T follicular helper cell (primary cell): ENCODE measurements at regions not wholly inside any gene's neighbourhood (a gene's known extent, or its start where the extent isn't known, plus 50 kb on each side); places are given as distances from the start of the nearest gene placed in this dataset.

ENCODE experiments used
- DNase-seq: peaks from one replicate; pipeline ENCODE4 v3.0.0-alpha.2; 2020; ENCODE audit warnings: low read depth

GRCh38 chr6:54440549-54440948 is 132.3 kb downstream of the TINAG start:
- no peak for DNase-seq

DNA sequence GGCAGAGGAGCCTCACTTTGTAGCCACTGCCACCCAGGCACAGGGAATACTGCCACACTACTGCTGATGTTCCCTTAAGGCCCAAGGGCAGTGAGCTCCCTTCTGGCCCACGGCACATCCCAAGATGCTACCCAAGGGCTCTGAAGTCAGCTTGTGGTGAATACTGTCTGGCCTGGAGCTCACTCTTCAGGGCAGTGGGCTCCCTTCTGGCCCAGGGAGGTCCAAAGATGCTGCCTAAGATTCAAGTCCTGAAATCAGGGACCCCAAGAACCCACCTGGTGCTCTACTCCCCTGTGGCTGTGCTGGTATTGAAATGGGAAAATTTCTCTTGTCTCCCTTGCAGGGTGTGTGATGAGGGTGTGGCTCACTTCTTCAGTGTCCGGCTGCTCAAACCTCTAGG is 132.8 kb downstream of the TINAG start:
- DNase-seq, result no peak

DNA sequence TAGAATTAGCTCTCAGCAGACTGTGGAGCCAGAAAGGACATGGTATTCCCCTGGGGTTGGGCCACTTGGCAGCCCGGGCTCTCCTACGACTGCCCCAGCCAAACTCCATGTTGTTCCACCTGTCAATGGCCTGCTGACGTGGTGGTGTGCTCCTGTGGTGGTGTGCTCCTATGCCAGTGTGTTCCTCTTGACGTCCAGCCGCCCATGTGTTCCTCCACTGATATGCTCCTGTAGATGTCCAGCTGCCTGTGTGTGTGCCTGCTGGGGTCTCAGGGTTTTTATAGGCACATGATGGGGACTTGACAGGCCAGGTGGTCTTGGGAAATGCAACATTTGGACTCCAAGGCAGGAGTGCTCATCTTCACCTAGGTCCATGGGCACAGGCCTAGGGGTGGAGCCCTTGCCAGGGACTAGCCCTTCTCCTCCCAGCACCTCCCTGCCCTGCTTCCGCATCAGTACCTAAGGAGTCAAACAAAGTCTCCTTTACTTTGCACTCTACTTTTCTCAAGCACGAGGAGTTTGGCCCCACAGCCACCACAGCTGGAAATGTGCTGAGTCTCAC is 133.5 kb downstream of the TINAG start:
- DNase-seq, result no peak

DNA sequence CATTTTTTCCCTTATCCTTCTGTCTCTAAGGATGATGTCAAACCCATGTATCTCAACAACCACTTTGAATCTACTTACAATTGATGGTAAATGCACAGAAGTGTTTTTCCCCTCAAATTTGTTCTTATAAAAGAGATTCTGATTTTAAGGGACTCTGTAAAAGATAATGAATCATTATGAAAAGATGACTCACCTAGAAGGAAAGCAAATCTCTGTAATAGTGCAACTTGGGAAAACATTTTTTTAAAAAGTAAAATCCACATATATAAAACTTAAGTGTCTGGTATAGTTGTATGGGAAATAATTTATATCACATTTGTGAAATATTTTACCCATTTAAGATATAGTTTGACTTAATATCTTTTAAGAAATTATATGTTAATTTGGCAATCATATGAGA is 137.0 kb downstream of the TINAG start:
- no peak for DNase-seq

GRCh38 chr6:54448617-54449016 is 140.4 kb downstream of the TINAG start:
- no peak for DNase-seq

GRCh38 chr6:54451516-54451915 is 143.3 kb downstream of the TINAG start:
- DNase-seq, result no peak

DNA sequence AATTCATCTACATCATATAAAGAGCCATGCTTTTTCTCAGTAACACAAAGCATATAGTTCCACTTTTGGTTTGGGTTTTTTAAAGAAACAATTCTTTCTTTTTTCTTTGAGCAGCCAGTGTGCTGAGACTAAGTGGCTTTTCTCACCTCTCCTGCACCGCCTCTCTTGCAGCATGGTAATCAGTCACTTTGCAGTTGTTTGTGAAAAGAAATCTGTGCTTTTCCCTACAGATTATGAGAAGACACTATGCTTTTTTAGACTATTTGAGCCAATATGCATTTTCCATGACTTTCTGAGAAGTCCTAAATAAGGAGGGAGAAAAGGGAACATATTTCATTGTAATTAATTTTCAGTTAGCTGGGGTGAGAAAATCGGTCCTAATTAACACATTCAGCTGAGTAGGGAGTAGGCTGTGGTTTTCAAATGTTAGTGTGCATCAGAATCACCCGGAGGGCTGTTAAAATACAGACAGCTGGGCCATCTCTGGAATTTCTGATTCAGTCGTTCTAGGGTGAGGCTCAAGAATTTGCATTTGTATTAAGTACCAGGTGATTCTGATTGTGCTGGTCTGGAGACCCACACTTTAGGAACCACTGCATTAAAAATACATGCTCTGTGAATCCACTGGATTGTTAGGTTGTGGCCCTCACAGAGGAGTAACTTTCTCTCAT is 155.2 kb downstream of the TINAG start:
- DNase-seq, result no peak

DNA sequence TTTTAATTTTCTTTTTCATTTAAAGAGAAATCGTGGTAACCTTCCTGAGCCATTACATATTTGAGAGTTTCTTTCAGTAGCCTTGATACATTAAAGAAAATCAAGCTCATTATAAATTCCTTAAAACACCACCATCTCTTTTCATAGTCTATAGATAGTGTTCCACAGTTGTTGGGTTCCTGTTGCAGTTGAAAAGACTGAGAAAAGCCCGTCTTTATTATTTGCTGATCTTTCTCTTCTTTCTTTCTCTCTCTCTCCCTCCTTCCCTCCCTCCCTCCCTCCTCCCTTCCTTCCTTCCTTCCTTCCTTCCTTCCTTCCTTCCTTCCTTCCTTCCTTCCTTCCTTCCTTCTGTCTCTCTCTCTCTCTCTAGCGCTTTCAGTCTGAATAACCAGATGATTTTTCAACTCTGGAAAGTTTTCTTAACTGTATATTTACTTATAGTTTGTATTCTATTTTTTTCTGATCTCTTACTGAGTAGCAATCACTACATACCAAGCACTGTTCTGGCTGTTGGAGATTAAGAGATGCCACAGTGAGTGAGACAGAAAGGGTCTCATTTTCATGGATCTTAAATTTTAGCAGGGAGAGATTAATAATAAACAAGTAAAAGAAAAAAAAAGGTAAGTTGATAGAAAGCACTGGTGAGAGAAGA is 157.5 kb downstream of the TINAG start:
- DNase-seq, result no peak

DNA sequence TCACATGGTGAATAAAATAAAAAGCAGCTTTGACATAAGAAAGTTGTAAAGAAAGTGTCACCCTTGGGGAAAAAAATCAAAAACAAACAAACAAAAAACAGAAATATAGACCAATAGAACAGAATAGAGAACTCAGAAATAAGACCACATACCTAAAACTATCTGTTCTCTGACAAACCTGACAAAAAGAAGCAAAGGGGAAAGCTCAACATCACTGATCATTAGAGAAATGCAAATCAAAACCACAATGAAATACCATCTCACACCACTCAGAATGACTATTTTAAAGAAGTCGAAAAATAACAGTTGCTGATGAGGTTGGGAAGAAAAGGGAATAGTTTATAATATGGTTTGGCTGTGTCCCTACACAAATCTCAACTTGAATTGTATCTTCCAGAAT is 159.1 kb downstream of the TINAG start:
- no peak for DNase-seq

DNA sequence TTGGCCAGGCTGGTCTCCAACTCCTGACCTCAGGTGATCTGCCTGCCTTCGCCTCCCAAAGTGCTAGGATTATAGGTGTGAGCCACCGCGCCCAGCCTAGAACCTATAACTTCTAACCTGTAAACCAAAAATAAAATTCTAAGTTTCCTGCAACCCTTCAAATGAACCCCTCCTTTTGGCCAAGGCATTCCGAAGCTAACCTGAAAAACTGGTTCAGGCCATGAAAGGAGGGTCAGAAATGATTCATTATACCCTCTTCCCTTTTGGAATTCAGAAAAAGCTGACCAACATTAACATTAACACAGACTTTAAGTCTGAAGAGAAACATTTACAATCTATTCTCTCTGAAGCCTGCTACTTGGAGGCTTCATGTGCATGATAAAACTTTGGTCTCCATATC is 165.1 kb downstream of the TINAG start:
- no peak for DNase-seq

GRCh38 chr6:54474898-54475297 is 166.7 kb downstream of the TINAG start:
- no peak for DNase-seq

- no peak for DNase-seq
These were observed 172.8 kb downstream of the TINAG start for GRCh38 chr6:54481091-54481490.

DNA sequence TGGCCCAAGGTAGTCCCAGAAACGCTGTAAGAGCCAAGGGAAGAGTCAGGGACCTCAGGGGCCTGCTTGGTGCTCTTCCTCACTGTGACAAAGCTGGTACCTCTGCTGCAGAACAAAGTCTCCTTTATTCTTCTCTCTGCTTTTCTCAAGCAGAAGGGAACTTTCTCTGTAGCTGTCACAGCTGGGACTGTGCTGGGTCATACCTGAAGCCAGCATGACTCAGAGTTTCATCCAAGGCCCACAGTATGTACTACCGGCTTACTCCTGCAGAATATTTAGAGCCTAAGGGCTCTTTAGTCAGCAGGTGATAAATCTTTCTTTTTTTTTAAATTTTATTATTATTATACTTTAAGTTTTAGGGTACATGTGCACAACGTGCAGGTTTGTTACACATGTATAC is 183.2 kb downstream of the TINAG start:
- no peak for DNase-seq

DNA sequence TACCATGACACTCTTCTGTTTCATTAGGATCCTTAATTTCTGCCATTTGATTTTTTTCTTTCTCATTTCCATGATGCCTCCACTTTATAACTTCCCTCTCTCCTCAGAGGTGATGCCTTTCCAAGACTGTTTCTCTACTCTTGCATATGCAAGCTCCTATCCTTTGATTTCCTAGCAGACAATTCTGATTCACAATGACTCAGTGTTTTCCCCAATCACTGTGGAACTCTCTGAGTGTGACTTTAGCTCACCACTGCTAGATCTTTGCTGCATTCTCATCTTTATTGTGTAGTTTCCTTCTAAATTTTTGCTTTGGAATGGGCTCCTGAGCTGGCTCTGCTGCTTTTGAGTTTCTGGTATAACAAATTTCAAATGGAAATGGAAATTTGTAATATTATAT is 184.9 kb downstream of the TINAG start:
- no peak for DNase-seq

DNA sequence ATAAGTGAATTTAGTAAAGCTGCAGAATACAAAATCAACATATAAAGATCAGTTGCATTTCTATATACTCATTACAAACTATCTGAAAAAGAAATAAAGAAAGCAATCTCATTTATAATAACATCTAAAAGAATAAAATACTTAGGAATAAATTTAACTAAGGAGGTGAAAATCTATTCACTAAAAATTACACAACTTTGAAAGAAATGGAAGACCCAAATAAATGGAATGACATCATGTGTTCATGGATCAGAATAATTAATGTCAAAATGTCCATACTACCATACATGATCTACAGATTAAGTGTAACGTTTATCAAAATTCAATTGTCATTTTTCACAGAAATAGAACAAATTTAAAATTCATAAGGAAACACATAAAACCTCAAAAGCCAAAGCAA is 194.9 kb downstream of the TINAG start:
- no peak for DNase-seq

GRCh38 chr6:54515013-54515412 is 206.8 kb downstream of the TINAG start:
- no peak for DNase-seq

- DNase-seq, result no peak
These were observed 207.5 kb downstream of the TINAG start for GRCh38 chr6:54515713-54516112.

DNA sequence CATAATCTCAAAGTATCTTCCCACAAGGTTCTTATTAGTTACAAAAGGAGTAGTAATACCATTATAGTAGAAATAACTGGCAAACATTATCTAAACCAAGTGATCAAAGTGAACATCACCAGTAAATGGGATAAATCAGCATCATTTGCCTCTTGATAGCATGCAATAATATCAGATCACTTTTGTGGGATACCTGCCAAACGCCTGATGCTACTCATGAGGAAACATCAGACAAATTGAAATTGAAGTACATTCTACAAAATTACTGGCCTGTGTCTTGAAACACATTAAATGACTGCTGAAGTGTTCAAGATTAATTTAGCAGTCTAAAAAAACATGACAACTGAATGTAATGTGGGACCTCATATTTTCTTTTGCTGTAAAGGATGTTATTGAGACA is 208.1 kb downstream of the TINAG start:
- no peak for DNase-seq

GRCh38 chr6:54519161-54519560 is 210.9 kb downstream of the TINAG start:
- DNase-seq, result no peak

DNA sequence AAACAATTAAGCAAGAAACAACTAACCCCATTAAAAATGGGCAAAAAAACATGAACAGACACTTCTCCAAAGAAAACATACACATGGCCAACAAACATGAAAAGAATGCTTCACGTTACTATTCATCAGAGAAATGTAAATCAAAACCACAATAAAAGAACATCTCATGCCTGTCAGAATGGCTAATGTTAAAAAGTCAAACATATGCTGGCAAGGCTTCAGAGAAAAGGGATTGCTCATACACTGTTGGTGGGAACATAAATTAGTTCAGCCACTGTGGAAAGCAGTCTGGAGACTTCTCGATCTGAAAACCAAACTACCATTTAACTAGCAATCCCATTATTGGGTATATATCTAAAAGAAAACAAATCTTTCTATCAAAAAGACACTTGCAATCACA is 217.5 kb downstream of the TINAG start:
- DNase-seq, result no peak

DNA sequence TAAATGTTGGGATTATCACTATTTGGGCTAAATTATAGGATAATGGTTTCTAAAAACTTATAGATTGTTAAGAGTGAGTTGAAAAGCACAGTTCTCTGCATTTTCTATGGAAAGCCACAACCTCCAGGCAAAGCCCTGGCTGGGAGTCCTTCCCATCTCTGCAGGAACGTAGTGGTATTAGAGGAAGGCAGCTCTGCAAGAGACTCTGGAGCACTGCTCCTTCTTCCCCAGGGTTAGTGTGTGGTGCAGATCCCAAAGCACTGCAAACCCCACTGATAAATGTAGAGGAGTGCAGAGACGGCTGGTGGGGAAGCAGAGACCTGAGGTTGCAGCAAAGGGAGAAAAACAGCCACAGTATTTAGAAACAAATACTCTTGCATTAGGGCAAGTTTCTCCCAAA is 225.3 kb downstream of the TINAG start:
- no peak for DNase-seq

DNA sequence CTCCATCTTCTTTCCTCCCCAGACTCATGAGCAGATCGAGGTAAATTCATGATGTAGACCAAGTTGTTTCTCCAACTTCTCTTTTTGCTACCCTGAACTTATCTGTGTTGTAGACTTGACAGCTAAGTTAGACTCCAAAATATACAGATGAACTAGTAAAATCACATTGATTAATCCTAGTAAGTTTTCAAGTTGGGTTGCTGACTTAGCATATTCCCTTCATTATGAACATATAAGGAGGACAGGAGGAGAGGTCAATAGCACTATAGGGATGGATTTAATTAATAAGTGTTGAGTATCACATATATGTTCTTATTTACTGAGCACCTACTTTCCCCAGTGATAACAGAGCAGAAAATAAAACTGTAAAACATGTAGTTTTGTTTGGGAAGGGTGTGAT is 227.3 kb downstream of the TINAG start:
- DNase-seq, result no peak

GRCh38 chr6:54541541-54541940 is 233.3 kb downstream of the TINAG start:
- no peak for DNase-seq

- no peak for DNase-seq
These were observed 250.9 kb downstream of the TINAG start for GRCh38 chr6:54559136-54559535.
